EH (cell line): ENCODE measurements at regions not wholly inside any gene's neighbourhood (a gene's known extent, or its start where the extent isn't known, plus 50 kb on each side); places are given as distances from the start of the nearest gene placed in this dataset.

ENCODE experiments used
- DNase-seq: peaks from one replicate; pipeline ENCODE4 v3.0.0-alpha.2; 2015; ENCODE audit warnings: low read depth

GRCh38 chr14:87879389-87879788 is 113.6 kb downstream of the GALC start:
- DNase-seq: no peak

- no peak for DNase-seq
Observed at GRCh38 chr14:87878959-87879358, 114.0 kb downstream of the GALC start.

- DNase-seq: no peak
Observed at GRCh38 chr14:87877877-87878276, 115.1 kb downstream of the GALC start.

GRCh38 chr14:87874676-87875075 is 118.3 kb downstream of the GALC start:
- no peak for DNase-seq

- no peak for DNase-seq
Observed at GRCh38 chr14:87873741-87874140, 119.2 kb downstream of the GALC start.

- DNase-seq: peak; percentile 47
Observed at GRCh38 chr14:87869619-87870583, 123.1 kb downstream of the GALC start.

- no peak for DNase-seq
Observed at GRCh38 chr14:87868920-87869319, 124.1 kb downstream of the GALC start.

- DNase-seq: no peak
Observed at GRCh38 chr14:87866116-87866515, 126.9 kb downstream of the GALC start.

GRCh38 chr14:87864356-87865270 is 128.4 kb downstream of the GALC start:
- DNase-seq: no peak

GRCh38 chr14:87863047-87863446 is 129.9 kb downstream of the GALC start:
- no peak for DNase-seq

GRCh38 chr14:87852107-87852506 is 140.9 kb downstream of the GALC start:
- no peak for DNase-seq

- DNase-seq: no peak
Observed at GRCh38 chr14:87851190-87851589, 141.8 kb downstream of the GALC start.

- DNase-seq: no peak
Observed at GRCh38 chr14:87847216-87847755, 145.7 kb downstream of the GALC start.

GRCh38 chr14:87840906-87841305 is 152.1 kb downstream of the GALC start:
- DNase-seq: no peak

- DNase-seq: no peak
Observed at GRCh38 chr14:87838931-87839330, 154.1 kb downstream of the GALC start.

- no peak for DNase-seq
Observed at GRCh38 chr14:87837296-87837695, 155.7 kb downstream of the GALC start.

GRCh38 chr14:87834594-87834993 is 158.4 kb downstream of the GALC start:
- no peak for DNase-seq

GRCh38 chr14:87833026-87833425 is 160.0 kb downstream of the GALC start:
- DNase-seq: no peak

- no peak for DNase-seq
Observed at GRCh38 chr14:87830443-87831096, 162.4 kb downstream of the GALC start.

GRCh38 chr14:87829543-87829942 is 163.4 kb downstream of the GALC start:
- DNase-seq: no peak

GRCh38 chr14:87824266-87824665 is 168.7 kb downstream of the GALC start:
- DNase-seq: no peak

GRCh38 chr14:87816416-87816815 is 176.6 kb downstream of the GALC start:
- DNase-seq: no peak
